ENCODE measurements at regions not wholly inside any gene's neighbourhood (a gene's known extent, or its start where the extent isn't known, plus 50 kb on each side); places are given as distances from the start of the nearest gene placed in this dataset.

GRCh38 chr17:52209507-52209906, 51.0 kb upstream of the CA10 start:
- Histone ChIP-seq H3K4ac (ENCODE audit: low read depth, low read length) (no peak overlapping the region), H2BK20ac (ENCODE audit: low read depth, low read length) (no peak overlapping the region), H3K4me3 (ENCODE audit: insufficient read depth, low read depth, low read length) (no peak overlapping the region), H3K9me1 (ENCODE audit: insufficient read depth, low read length) (no peaks in the 10 kb centered on the region), H3K4me2 (ENCODE audit: low read depth, low read length) (no peak overlapping the region), H2BK15ac (ENCODE audit: low read depth, low read length) (no peak overlapping the region), H2AK5ac (ENCODE audit: low read depth, low read length) (no peak overlapping the region), H2AFZ (replicated peaks; ENCODE audit: low read length, poor library complexity) (no peak overlapping the region), H2BK5ac (ENCODE audit: low read depth, low read length, poor library complexity, severe bottlenecking) (no peak overlapping the region), H3K23ac (ENCODE audit: low read depth, low read length) (no peak overlapping the region), H4K5ac (ENCODE audit: low read depth, low read length) (no peak overlapping the region), H4K8ac (ENCODE audit: low read depth in 2 of 2, low read length in 2 of 2) (no peak overlapping the region), H3K14ac (replicated peaks; ENCODE audit: low read depth, low read length) (no peak overlapping the region), H3K9me3 (ENCODE audit: control insufficient read depth, insufficient read depth, low read length) (no peaks in the 10 kb centered on the region), H4K91ac (ENCODE audit: insufficient read depth, low read depth, low read length) (no peak overlapping the region), H3K27me3 (ENCODE audit: control insufficient read depth, insufficient read depth, low read length) (no peaks in the 10 kb centered on the region), H2AK9ac (replicated peaks; ENCODE audit: low read depth, low read length, poor library complexity) (no peak overlapping the region), H4K20me1 (ENCODE audit: insufficient read depth, low read length) (no peaks in the 10 kb centered on the region), H3K79me1 (ENCODE audit: low read depth in 1 of 2, low read length in 2 of 2) (no peaks in the 10 kb centered on the region), H3K36me3 (ENCODE audit: control insufficient read depth, insufficient read depth, low read length) (no peaks in the 10 kb centered on the region), H3K27ac (ENCODE audit: insufficient read depth, low read length) (no peak overlapping the region), H3K9ac (ENCODE audit: low read depth, low read length) (no peak overlapping the region), H3K4me1 (ENCODE audit: control insufficient read depth, insufficient read depth, low read length) (no peaks in the 10 kb centered on the region), H3K56ac (ENCODE audit: extremely low read depth, insufficient read depth, low read length) (no peak overlapping the region), H3K18ac (ENCODE audit: low read depth, low read length) (no peak overlapping the region), H2BK120ac (ENCODE audit: low read depth, low read length) (no peak overlapping the region)
- POLR2A ChIA-PET (ENCODE audit: unreplicated experiment), result no interaction called here
- intact Hi-C loops (cut with micrococcal nuclease) (no loop called here), in situ Hi-C loops (cut with MboI; ENCODE audit: low sequenced_read_pairs) (no loop called here), dilution Hi-C loops (cut with HindIII; ENCODE audit: low sequenced_read_pairs, unreplicated experiment) (no loop called here)
- DNase-seq (no peak), ATAC-seq (ENCODE audit: low read depth) (no peak)
- CTCF ChIA-PET, result no interaction called here
- BruUV-seq (replicated peaks), result no TSS peak
- no peak for TF ChIP-seq RCOR1 (IDR thresholded peaks at IDR 0.05; ENCODE audit: insufficient replicate concordance, low read length)
- TF ChIP-seq NFE2L2 (IDR thresholded peaks at IDR 0.05; ENCODE audit: low read depth, low read length), result no peak
- no peak for TF ChIP-seq SMC3 (IDR thresholded peaks at IDR 0.05; ENCODE audit: low read depth, low read length)
- TF ChIP-seq BHLHE40 (IDR thresholded peaks at IDR 0.05; ENCODE audit: low read depth, low read length), result no peak
- no peak for TF ChIP-seq CEBPB (IDR thresholded peaks at IDR 0.05; ENCODE audit: low read depth, low read length)
- no peak for TF ChIP-seq POLR2A (IDR thresholded peaks at IDR 0.05; ENCODE audit: low read depth, low read length)
- no peak for TF ChIP-seq CTCF (conservative IDR thresholded peaks at IDR 0.05; ENCODE audit: low read depth, low read length)
- TF ChIP-seq FOS (IDR thresholded peaks at IDR 0.05; ENCODE audit: low read depth, low read length), result no peak
- no peak for TF ChIP-seq ELK1 (IDR thresholded peaks at IDR 0.05; ENCODE audit: borderline replicate concordance, low read depth, low read length)
- TF ChIP-seq MXI1 (IDR thresholded peaks at IDR 0.05; ENCODE audit: borderline replicate concordance, low read depth, low read length), result no peak
- TF ChIP-seq RFX5 (IDR thresholded peaks at IDR 0.05; ENCODE audit: low read depth, low read length), result no peak

Measured in IMR-90 (cell line).